Ishikawa (cell line): ENCODE measurements at regions not wholly inside any gene's neighbourhood (a gene's known extent, or its start where the extent isn't known, plus 50 kb on each side); places are given as distances from the start of the nearest gene placed in this dataset.

Experiments used
- CREB1 ChIP-seq: IDR thresholded peaks from 2 replicates; pipeline ENCODE4 v1.6.1; 2012; ENCODE audit warnings: low read depth
- EP300 ChIP-seq: IDR thresholded peaks from 2 replicates; pipeline ENCODE4 v1.6.1; 2012; ENCODE audit warnings: borderline replicate concordance
- NFIC ChIP-seq: IDR thresholded peaks from 2 replicates; pipeline ENCODE4 v1.6.1; 2012
- ZBTB7A ChIP-seq: IDR thresholded peaks from 2 replicates; pipeline ENCODE4 v1.6.1; 2012; ENCODE audit warnings: low read depth
- TF ChIP-seq, protein P1 (sequence below): IDR thresholded peaks from 2 replicates; pipeline ENCODE4 v1.6.1; 2012; ENCODE audit warnings: low read depth, mild to moderate bottlenecking
- TF ChIP-seq, protein P2 (sequence below): IDR thresholded peaks from 2 replicates; pipeline ENCODE4 v1.6.1; 2012

DNA sequence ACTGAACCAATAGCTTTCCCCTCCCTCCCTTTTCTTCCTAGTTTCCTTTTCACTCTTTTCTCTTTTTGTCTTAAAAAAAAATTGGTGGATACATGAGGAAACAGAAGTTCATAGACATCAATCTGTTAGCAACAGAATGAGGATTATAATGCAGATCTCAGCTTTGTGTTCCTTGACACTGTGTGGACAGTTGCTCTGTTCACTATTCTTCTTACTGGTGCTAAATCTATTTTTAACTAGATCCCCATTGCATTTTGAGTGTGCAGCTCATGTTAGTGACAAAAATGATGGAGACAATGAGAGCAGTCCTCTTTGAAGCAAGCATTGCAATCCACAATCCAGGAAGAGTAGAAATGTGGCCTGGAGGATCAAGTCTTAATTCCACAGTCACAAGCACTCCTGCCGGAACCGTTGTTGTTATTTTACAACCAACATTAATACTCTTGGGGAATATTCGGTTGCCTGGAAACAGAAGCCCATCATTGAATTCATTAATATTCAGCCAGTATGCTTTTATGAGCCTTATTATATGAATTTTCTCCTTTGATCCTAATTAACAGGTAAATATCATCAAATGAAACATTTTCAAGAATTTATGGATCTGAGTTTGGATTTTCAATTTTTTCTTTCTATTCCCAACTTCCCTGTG lies 1016.8 kb downstream of the NTRK3 start:
- TF ChIP-seq, protein P1, sequence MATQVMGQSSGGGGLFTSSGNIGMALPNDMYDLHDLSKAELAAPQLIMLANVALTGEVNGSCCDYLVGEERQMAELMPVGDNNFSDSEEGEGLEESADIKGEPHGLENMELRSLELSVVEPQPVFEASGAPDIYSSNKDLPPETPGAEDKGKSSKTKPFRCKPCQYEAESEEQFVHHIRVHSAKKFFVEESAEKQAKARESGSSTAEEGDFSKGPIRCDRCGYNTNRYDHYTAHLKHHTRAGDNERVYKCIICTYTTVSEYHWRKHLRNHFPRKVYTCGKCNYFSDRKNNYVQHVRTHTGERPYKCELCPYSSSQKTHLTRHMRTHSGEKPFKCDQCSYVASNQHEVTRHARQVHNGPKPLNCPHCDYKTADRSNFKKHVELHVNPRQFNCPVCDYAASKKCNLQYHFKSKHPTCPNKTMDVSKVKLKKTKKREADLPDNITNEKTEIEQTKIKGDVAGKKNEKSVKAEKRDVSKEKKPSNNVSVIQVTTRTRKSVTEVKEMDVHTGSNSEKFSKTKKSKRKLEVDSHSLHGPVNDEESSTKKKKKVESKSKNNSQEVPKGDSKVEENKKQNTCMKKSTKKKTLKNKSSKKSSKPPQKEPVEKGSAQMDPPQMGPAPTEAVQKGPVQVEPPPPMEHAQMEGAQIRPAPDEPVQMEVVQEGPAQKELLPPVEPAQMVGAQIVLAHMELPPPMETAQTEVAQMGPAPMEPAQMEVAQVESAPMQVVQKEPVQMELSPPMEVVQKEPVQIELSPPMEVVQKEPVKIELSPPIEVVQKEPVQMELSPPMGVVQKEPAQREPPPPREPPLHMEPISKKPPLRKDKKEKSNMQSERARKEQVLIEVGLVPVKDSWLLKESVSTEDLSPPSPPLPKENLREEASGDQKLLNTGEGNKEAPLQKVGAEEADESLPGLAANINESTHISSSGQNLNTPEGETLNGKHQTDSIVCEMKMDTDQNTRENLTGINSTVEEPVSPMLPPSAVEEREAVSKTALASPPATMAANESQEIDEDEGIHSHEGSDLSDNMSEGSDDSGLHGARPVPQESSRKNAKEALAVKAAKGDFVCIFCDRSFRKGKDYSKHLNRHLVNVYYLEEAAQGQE, result no peak
- TF ChIP-seq NFIC (no peak), CREB1 (no peak), EP300 (no peak), ZBTB7A (no peak)
- TF ChIP-seq, protein P2, sequence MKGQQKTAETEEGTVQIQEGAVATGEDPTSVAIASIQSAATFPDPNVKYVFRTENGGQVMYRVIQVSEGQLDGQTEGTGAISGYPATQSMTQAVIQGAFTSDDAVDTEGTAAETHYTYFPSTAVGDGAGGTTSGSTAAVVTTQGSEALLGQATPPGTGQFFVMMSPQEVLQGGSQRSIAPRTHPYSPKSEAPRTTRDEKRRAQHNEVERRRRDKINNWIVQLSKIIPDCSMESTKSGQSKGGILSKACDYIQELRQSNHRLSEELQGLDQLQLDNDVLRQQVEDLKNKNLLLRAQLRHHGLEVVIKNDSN, result no peak
